WTC11 (cell line): ENCODE measurements at regions not wholly inside any gene's neighbourhood (a gene's known extent, or its start where the extent isn't known, plus 50 kb on each side); places are given as distances from the start of the nearest gene placed in this dataset.

Experiments used
- ATAC-seq: fragments of 200-7000 bp; cut with Tn5 transposase; 2 replicates; pipeline ENCODE4 v1.10.0; 2021; ENCODE audit warnings: mild to moderate bottlenecking, moderate library complexity
- CTCF ChIA-PET: fragments of 300-600 bp; sonication (Branson Sonifier 250); formaldehyde crosslinking; loops from one replicate; lab custom pipeline; 2021; ENCODE audit warnings: antibody characterized with exemption; lab: Charles Lee
- POLR2A ChIA-PET: fragments of 350-600 bp; sonication (Branson Sonifier 250); formaldehyde crosslinking; loops from one replicate; lab custom pipeline; 2021; ENCODE audit warnings: antibody characterized with exemption; lab: Charles Lee
- DNase-seq: peaks from one replicate; pipeline ENCODE4 v3.0.0; 2021; ENCODE audit warnings: low spot score
- H3K27ac Mint-ChIP-seq: 2 replicates; pipeline ENCODE4 v1.8.0; 2021; ENCODE audit warnings: mixed read lengths
- H3K27me3 Mint-ChIP-seq: 2 replicates; pipeline ENCODE4 v1.8.0; 2021; ENCODE audit warnings: low read depth, mild to moderate bottlenecking, moderate library complexity, mixed read lengths
- H3K36me3 Mint-ChIP-seq: 2 replicates; pipeline ENCODE4 v1.8.0; 2021; ENCODE audit warnings: mixed read lengths
- H3K4me1 Mint-ChIP-seq: 2 replicates; pipeline ENCODE4 v1.8.0; 2022; ENCODE audit warnings: mixed read lengths
- H3K4me3 Mint-ChIP-seq: 2 replicates; pipeline ENCODE4 v1.8.0; 2021; ENCODE audit warnings: mild to moderate bottlenecking, moderate library complexity, mixed read lengths
- H3K9me3 Mint-ChIP-seq: 2 replicates; pipeline ENCODE4 v1.8.0; 2021; ENCODE audit warnings: mixed read lengths
- NFYB ChIP-seq: sonication (generic); formaldehyde crosslinking; conservative IDR thresholded peaks from 2 replicates; pipeline ENCODE4 v1.8.0; 2022; ENCODE audit warnings: low read depth, missing genetic modification reagents
- RORB ChIP-seq: fragments of 250-450 bp; sonication (Bioruptor Pico); IDR thresholded peaks from 2 replicates; pipeline ENCODE4 v1.9.0; 2021; ENCODE audit warnings: mild to moderate bottlenecking
- SP1 ChIP-seq: sonication (generic); formaldehyde crosslinking; conservative IDR thresholded peaks from 2 replicates; pipeline ENCODE4 v1.8.1; 2022; ENCODE audit warnings: missing genetic modification reagents
- ZNF416 ChIP-seq: fragments of 250-450 bp; sonication (Bioruptor Pico); IDR thresholded peaks from 2 replicates; pipeline ENCODE4 v1.9.0; 2021; ENCODE audit warnings: mild to moderate bottlenecking, inconsistent platforms
- TF ChIP-seq, protein P1 (sequence below): sonication (generic); formaldehyde crosslinking; IDR thresholded peaks from 2 replicates; pipeline ENCODE4 v1.8.1; 2022; ENCODE audit warnings: missing genetic modification reagents, borderline replicate concordance
- TF ChIP-seq, protein P2 (sequence below): sonication (generic); formaldehyde crosslinking; IDR thresholded peaks from 2 replicates; pipeline ENCODE4 v1.8.0; 2022; ENCODE audit warnings: mild to moderate bottlenecking, missing genetic modification reagents
- TF ChIP-seq, protein P3 (sequence below): fragments of 250-450 bp; sonication (Bioruptor Pico); IDR thresholded peaks from 2 replicates; pipeline ENCODE4 v1.8.0; 2021; ENCODE audit warnings: mild to moderate bottlenecking
- TF ChIP-seq, protein P4 (sequence below): fragments of 250-450 bp; sonication (Bioruptor Pico); IDR thresholded peaks from 2 replicates; pipeline ENCODE4 v1.9.0; 2021; ENCODE audit warnings: mild to moderate bottlenecking, borderline replicate concordance
- TF ChIP-seq, protein P5 (sequence below): sonication (generic); formaldehyde crosslinking; IDR thresholded peaks from 2 replicates; pipeline ENCODE4 v1.8.1; 2023; ENCODE audit warnings: mild to moderate bottlenecking, missing genetic modification reagents

DNA sequence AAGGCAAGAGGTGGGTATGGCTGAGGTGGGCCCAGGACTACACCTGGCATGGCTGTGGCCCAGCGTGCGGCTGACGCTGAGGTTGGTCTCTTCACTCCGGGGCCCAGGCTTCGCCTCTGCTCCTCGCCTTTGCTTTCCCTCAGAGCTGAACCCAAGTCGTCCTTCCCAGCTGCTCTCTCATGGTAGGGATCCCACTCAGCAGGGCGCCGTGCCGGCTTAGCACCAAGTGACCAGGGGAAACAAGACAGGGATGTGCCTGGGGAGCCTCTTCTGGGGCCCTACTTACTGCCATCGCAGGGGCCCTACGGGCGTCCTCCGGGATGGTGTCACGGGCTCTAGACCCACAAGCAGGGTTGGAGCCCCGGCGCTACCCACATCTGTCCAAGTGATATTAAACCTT, 138.1 kb upstream of the ALKAL2 start:
- ChIA-PET POLR2A (no interaction called here), CTCF (interaction anchor here (0.6 kb wide), 1 partner anchor 1070 kb away, joined by 5 read pairs; no protein-coding TSS in a partner anchor)
- DNase-seq (no peak), ATAC-seq (no peak)
- Mint-ChIP-seq H3K4me3 (no peak overlapping the region), H3K4me1 (peaks cover 6% of the 10 kb centered on the region), H3K36me3 (no peaks in the 10 kb centered on the region), H3K9me3 (no peaks in the 10 kb centered on the region), H3K27me3 (no peaks in the 10 kb centered on the region; the same call in 1 of the 2 replicates), H3K27ac (no peak overlapping the region)
- TF ChIP-seq RORB (CRISPR knock-in tag), result no peak

DNA sequence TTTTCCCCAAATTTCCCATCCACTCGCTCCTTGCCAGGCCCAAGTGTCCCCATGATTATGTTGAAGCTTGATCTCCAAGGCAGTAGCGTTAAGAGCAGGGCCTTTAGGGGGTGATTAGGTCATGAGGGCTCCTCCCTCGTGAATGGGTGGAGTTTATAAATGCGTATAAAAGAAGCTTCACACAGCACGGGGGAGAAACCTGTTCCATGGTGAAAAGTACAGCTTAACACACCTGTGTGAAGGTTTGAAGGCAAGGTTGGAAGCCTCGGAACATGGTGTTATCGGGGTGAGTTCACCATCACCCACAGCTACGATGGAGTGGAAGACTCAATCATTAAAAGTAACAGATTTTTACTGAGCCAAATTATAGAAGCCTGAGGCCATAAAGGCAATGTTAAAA, 137.4 kb upstream of the ALKAL2 start:
- no peak for DNase-seq
- Mint-ChIP-seq H3K27me3 (no peaks in the 10 kb centered on the region; the same call in 1 of the 2 replicates), H3K36me3 (no peaks in the 10 kb centered on the region), H3K4me1 (peaks cover 6% of the 10 kb centered on the region), H3K9me3 (no peaks in the 10 kb centered on the region), H3K4me3 (no peak overlapping the region), H3K27ac (no peak overlapping the region)
- no peak for ATAC-seq
- POLR2A ChIA-PET, result no interaction called here
- TF ChIP-seq, protein P1, sequence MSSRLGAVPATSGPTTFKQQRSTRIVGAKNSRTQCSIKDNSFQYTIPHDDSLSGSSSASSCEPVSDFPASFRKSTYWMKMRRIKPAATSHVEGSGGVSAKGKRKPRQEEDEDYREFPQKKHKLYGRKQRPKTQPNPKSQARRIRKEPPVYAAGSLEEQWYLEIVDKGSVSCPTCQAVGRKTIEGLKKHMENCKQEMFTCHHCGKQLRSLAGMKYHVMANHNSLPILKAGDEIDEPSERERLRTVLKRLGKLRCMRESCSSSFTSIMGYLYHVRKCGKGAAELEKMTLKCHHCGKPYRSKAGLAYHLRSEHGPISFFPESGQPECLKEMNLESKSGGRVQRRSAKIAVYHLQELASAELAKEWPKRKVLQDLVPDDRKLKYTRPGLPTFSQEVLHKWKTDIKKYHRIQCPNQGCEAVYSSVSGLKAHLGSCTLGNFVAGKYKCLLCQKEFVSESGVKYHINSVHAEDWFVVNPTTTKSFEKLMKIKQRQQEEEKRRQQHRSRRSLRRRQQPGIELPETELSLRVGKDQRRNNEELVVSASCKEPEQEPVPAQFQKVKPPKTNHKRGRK (CRISPR knock-in tag), result no peak
- CTCF ChIA-PET, result interaction anchor here (0.6 to 1.2 kb wide), 2 partner anchors 135 to 1071 kb away, joined by 3 to 5 read pairs; no protein-coding TSS in a partner anchor

DNA sequence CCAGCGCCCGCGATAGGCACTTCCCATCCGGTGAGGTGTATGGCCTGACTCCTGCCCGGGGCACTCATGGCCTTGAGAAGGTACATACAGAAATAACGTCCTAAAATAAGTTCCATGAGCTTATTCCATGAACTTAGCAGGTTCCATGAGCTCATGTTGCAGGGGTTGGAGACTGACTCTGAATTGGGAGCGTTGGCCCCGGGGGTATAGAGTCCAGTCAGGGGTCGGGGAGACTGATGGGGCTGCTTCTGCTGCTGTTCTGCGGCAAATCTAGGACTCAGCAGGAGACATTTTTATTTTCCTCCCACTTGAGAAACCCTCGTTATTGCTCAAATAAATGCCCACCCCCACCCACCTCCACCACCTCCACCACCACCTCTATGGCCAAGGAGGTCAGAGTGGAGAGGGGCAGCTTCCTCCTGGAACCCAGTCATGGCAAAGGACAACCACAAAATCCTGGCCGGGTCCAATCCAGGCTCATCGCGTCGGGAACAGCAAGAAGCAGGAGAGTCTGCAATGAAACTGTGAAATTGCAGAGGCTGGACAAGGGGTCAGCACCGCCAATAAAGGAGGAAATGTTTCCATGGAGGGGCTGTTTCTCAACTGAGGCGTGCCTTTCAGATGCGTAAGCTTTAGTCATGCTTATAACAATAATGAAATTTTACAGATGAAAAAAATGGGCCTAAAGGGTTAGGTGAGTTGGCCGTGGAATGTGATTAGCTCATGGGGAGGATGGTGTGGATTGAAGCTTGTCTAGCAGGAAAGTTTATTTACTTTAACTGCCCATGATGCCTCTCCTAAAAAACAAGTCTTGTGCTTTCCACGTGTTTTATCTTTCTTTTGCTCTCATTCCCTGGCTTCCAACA, 136.6 kb upstream of the ALKAL2 start:
- no peaks in the 10 kb centered on the region for H3K9me3 Mint-ChIP-seq
- CTCF ChIA-PET, result interaction anchor here (1.2 kb wide), 1 partner anchor 134 kb away, joined by 3 read pairs; no protein-coding TSS in a partner anchor
- no peak overlapping the region for H3K27ac Mint-ChIP-seq
- H3K4me1 Mint-ChIP-seq, result peaks cover 6% of the 10 kb centered on the region
- ATAC-seq (no peak), DNase-seq (no peak)
- H3K4me3 Mint-ChIP-seq, result no peak overlapping the region
- H3K27me3 Mint-ChIP-seq, result no peaks in the 10 kb centered on the region; the same call in 1 of the 2 replicates
- POLR2A ChIA-PET, result no interaction called here
- TF ChIP-seq, protein P2, sequence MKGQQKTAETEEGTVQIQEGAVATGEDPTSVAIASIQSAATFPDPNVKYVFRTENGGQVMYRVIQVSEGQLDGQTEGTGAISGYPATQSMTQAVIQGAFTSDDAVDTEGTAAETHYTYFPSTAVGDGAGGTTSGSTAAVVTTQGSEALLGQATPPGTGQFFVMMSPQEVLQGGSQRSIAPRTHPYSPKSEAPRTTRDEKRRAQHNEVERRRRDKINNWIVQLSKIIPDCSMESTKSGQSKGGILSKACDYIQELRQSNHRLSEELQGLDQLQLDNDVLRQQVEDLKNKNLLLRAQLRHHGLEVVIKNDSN (CRISPR knock-in tag), result no peak
- no peak for TF ChIP-seq ZNF416
- TF ChIP-seq NFYB (CRISPR knock-in tag), result no peak
- TF ChIP-seq, protein P3, sequence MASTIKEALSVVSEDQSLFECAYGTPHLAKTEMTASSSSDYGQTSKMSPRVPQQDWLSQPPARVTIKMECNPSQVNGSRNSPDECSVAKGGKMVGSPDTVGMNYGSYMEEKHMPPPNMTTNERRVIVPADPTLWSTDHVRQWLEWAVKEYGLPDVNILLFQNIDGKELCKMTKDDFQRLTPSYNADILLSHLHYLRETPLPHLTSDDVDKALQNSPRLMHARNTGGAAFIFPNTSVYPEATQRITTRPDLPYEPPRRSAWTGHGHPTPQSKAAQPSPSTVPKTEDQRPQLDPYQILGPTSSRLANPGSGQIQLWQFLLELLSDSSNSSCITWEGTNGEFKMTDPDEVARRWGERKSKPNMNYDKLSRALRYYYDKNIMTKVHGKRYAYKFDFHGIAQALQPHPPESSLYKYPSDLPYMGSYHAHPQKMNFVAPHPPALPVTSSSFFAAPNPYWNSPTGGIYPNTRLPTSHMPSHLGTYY, result no peak
- TF ChIP-seq, protein P4, sequence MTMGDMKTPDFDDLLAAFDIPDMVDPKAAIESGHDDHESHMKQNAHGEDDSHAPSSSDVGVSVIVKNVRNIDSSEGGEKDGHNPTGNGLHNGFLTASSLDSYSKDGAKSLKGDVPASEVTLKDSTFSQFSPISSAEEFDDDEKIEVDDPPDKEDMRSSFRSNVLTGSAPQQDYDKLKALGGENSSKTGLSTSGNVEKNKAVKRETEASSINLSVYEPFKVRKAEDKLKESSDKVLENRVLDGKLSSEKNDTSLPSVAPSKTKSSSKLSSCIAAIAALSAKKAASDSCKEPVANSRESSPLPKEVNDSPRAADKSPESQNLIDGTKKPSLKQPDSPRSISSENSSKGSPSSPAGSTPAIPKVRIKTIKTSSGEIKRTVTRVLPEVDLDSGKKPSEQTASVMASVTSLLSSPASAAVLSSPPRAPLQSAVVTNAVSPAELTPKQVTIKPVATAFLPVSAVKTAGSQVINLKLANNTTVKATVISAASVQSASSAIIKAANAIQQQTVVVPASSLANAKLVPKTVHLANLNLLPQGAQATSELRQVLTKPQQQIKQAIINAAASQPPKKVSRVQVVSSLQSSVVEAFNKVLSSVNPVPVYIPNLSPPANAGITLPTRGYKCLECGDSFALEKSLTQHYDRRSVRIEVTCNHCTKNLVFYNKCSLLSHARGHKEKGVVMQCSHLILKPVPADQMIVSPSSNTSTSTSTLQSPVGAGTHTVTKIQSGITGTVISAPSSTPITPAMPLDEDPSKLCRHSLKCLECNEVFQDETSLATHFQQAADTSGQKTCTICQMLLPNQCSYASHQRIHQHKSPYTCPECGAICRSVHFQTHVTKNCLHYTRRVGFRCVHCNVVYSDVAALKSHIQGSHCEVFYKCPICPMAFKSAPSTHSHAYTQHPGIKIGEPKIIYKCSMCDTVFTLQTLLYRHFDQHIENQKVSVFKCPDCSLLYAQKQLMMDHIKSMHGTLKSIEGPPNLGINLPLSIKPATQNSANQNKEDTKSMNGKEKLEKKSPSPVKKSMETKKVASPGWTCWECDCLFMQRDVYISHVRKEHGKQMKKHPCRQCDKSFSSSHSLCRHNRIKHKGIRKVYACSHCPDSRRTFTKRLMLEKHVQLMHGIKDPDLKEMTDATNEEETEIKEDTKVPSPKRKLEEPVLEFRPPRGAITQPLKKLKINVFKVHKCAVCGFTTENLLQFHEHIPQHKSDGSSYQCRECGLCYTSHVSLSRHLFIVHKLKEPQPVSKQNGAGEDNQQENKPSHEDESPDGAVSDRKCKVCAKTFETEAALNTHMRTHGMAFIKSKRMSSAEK (CRISPR knock-in tag), result no peak
- TF ChIP-seq SP1 (CRISPR knock-in tag), result no peak
- TF ChIP-seq, protein P5, sequence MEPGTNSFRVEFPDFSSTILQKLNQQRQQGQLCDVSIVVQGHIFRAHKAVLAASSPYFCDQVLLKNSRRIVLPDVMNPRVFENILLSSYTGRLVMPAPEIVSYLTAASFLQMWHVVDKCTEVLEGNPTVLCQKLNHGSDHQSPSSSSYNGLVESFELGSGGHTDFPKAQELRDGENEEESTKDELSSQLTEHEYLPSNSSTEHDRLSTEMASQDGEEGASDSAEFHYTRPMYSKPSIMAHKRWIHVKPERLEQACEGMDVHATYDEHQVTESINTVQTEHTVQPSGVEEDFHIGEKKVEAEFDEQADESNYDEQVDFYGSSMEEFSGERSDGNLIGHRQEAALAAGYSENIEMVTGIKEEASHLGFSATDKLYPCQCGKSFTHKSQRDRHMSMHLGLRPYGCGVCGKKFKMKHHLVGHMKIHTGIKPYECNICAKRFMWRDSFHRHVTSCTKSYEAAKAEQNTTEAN (CRISPR knock-in tag), result no peak
- no peaks in the 10 kb centered on the region for H3K36me3 Mint-ChIP-seq
